Keratinocyte (primary cell): ENCODE measurements at regions not wholly inside any gene's neighbourhood (a gene's known extent, or its start where the extent isn't known, plus 50 kb on each side); places are given as distances from the start of the nearest gene placed in this dataset.

Experiments used
- EZH2 ChIP-seq: IDR thresholded peaks from one replicate; pipeline ENCODE4 v1.6.1; 2012; ENCODE audit warnings: inconsistent platforms, mild to moderate bottlenecking, low read length, moderate library complexity
- TF ChIP-seq, protein P1 (sequence below), 3 experiments: IDR thresholded peaks in 1 of 3; conservative IDR thresholded peaks in 1 of 3; optimal IDR thresholded peaks in 1 of 3; 2 replicates in 2 of 3; 3 replicates in 1 of 3; pipeline versions ENCODE3 to v1.5.1; 2011; ENCODE audit warnings: low read length in 3 of 3, mild to moderate bottlenecking in 3 of 3, moderate library complexity in 2 of 3, control low read depth in 1 of 3, inconsistent platforms in 1 of 3; ENCODE audit not compliant: insufficient read depth in 2 of 3; ENCODE audit errors: extremely low read depth in 1 of 3

DNA sequence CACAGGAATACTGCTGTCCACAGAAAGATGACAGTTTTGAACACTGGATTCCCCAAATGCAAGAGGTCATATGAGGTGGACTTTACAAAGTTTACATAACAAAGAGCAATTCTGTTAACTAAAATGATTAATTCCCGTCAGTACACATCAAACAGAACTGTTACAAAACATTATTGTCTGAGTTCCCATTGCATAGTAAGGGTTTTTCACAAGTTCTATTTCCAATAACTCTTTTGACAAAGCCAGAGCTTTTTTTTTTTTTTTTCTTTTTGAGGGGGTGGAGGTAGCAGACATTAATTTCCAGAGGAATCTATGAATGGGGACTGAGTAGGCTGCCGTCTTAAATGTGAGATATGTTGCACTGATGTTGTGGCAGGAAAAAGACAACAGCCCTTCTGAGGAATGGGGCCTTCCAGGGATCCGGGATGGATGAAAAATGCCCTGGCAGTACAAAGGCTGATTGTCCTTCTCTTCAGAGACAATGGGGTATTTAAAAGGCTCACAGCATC, 178.1 kb upstream of the KBTBD8 start:
- no peak for TF ChIP-seq EZH2
- TF ChIP-seq, protein P1, sequence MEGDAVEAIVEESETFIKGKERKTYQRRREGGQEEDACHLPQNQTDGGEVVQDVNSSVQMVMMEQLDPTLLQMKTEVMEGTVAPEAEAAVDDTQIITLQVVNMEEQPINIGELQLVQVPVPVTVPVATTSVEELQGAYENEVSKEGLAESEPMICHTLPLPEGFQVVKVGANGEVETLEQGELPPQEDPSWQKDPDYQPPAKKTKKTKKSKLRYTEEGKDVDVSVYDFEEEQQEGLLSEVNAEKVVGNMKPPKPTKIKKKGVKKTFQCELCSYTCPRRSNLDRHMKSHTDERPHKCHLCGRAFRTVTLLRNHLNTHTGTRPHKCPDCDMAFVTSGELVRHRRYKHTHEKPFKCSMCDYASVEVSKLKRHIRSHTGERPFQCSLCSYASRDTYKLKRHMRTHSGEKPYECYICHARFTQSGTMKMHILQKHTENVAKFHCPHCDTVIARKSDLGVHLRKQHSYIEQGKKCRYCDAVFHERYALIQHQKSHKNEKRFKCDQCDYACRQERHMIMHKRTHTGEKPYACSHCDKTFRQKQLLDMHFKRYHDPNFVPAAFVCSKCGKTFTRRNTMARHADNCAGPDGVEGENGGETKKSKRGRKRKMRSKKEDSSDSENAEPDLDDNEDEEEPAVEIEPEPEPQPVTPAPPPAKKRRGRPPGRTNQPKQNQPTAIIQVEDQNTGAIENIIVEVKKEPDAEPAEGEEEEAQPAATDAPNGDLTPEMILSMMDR (optimal IDR thresholded peaks at IDR 0.05 in 1 of 3, IDR thresholded peaks at IDR 0.05 in 1 of 3, conservative IDR thresholded peaks at IDR 0.05 in 1 of 3; ENCODE audit: extremely low read depth in 1 of 3, insufficient read depth in 2 of 3, low read length in 3 of 3) = no peak
